ENCODE measurements at regions not wholly inside any gene's neighbourhood (a gene's known extent, or its start where the extent isn't known, plus 50 kb on each side); places are given as distances from the start of the nearest gene placed in this dataset.

- TF ChIP-seq CTCF (IDR thresholded peaks at IDR 0.05 in 8 of 11, conservative IDR thresholded peaks at IDR 0.05 in 3 of 11) (no peak), POLR2A (IDR thresholded peaks at IDR 0.05) (no peak), POLR2AphosphoS5 (IDR thresholded peaks at IDR 0.05) (no peak)
Observed at GRCh38 chr6:61134028-61134427, 1152.0 kb downstream of the KHDRBS2 start.

Data from spleen (tissue), 7 donors.